Kidney glomerular epithelial cell (primary cell): ENCODE measurements at regions not wholly inside any gene's neighbourhood (a gene's known extent, or its start where the extent isn't known, plus 50 kb on each side); places are given as distances from the start of the nearest gene placed in this dataset.
"Not testable (repeated sequence)": the region's sequence is repeated elsewhere in the genome, so short reads cannot be mapped to it uniquely, and the experiment has no call there.

Experiments
- DNase-seq: peaks from one replicate; lab custom pipeline; 2025; lab: John Stamatoyannopoulos, UW

DNA sequence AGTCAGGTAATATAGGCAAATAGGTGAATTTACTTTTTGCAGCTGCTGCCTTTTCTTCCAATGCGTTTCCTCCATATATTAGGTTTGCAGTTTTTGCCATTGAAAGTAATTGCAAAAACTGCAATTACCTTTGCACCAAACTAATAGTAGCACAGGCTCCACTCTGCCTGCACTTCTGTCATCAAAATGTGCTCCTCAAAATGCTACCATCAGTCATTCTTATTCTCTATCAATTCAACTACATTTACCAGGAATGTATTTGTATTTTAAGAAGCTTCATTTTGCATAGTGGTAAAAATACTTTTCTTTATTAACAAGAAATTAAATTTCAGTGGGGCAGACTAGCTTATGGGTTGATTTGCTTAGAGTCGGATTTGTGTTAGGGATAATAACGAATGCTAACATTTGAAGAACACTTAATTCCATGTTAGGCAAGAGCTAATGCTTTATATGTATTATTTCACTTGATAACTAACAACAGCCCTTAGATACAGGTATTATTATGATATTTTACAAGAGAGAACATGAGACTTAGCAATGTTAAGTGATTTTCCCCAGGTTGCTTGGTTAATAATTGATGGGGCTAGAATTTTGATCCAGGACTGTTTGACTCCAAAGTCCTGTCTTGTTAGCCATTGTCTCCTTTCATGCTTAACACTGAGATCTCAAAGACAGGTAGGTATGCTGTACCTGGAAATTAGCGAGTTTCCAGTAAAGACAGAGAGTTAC, 300.4 kb downstream of the MAN2A1 start:
- DNase-seq: no peak

DNA sequence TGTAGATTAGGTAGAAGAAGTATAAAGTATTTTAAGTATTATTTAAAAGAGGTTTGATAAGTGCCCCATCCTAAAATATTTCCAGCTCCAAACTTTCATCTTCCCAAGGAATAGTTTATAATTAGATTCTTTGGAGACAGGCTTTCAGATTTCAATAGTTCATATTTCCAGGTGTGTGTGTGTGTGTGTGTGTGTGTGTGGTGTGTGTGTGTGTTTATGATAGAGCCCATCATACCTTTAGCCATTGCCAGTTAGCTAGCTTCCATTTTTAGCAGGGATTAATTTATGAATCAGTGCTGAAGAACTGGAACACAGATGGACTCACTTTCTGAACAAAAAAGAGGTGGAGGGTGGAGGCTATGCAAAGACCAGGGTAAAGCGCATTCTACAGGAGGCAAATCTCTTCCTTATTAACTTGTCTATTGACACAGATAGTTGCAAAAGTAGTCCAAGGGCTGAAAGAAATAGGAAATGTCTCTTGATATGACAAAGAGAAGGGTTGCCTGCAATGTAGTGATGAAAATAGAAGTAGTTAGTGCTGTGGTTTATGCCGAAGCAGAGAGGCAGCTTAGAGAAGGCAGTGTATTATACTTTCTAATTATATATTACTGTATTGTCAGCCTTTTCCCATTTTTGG, 301.1 kb downstream of the MAN2A1 start:
- no peak for DNase-seq

DNA sequence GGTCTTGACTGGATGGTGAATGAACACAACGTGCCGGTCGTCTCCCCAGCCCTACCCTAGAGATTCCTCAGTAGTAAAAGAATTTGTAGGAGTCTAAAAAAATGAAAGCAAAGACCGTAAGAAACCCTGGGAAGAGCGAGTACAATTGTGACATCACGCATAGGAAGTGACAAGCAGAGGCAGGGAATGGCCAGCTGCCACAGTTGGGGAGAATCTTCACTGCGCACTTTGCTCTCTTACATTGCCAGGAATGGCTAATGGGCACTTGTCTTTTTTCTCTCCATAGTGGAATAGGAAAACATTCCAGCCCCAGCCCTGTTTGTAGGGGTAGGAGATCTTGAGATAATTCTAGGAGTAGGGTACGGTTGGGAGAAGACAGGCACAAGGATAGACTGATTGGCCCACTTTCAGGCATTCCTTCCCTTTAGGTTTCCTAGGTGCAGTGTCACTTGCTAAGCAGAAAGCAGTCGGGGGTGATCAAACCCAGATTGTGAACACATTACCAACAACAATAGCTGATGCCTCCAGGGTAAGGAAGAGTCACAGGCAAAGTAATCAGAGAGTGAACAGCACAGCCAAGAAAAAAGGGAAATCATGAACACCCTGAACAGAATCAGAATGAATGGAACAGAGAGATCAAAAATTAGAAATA, 302.7 kb downstream of the MAN2A1 start:
- no peak for DNase-seq

DNA sequence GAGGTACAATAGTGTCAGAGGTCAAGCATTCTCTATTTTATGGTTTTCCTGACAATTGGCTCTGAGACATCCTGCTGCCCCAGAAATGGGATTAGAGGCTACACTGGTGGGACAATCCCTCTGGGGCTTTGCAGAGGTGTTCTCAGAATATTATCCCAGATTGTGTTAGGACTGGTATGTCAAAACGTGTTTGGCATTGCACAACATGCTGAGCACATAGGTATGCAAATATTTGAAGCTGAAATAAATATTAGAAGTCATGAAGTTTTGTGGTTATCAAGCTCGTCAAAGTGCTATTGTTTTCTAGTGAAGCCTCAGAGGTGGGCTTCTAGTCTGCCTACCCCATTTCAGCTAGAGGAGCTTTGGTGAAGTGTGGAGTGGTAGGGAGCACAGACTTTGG, 304.4 kb downstream of the MAN2A1 start:
- DNase-seq: no peak

DNA sequence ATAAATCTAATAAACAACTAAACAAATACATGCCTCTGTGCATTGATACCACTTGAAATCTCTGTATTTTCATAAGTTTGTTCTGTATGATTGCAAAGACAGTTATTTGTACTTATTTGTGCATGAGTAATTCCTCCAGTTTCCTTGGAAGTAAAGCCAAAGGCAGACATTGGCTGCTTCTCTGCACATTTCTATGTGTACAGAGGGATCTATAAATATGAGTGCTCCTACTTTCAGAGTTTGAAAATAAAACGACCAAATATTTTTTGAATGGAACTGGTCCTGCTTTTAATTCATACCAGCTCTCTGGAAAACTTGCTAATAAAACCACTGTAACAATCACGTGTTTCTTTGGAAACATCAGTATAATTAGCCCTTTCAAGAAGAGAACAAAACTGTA, 306.5 kb downstream of the MAN2A1 start:
- DNase-seq: no peak

DNA sequence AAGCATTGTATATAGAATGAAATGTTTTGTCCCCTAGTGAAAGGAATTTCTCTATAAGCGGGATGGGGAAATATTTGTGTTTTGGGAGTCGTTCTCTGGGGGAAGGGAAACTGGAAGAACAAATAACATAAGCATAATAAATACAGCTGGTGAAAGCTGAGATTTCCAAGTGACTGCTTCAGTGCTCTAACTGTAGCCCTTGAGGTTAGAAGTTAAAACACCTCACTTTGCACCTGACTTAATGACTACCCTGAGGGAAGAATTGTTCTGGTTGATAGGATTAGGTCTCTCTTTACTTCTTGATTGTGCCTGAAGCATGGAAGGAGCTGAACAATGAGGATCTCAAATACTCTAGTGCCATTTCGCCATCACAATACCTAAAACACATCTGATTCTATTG, 307.4 kb downstream of the MAN2A1 start:
- DNase-seq: peak; percentile 39

DNA sequence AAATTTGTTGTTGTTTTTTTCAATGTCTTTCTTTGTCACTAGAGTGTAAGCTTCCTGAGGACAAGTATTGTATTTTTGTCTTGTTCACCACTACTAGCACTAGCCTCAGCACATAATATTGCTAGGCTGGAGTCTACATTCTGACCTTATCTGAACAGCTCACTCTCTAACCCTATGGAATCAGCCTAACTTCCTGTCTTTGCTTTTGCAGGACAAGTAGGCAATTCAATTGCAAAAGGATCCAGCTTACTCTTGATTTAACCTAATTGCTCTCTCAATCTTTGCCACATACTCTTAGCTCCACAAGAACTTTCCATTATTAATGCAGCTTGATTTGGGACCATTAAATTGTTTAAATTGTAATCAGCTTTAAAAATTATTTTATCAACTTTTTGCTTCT, 308.5 kb downstream of the MAN2A1 start:
- no peak for DNase-seq

DNA sequence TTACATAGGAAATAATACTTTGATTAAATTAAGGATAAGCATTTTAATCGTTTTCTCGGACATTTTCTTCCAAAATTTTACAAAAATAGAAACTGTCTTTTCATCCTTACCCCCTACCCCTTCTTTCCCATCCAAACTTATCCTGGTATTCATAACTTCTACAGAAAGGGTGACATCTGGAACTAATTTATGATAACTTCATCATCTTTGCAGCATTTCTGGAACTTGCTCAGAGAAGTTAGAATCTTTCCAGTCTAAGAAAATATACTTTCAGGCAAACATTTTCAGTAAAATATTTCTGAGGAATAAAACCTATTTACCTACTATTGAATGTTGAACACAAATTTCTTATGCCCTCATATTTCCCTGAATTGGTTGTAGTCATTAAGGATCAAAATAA, 309.0 kb downstream of the MAN2A1 start:
- DNase-seq: no peak

DNA sequence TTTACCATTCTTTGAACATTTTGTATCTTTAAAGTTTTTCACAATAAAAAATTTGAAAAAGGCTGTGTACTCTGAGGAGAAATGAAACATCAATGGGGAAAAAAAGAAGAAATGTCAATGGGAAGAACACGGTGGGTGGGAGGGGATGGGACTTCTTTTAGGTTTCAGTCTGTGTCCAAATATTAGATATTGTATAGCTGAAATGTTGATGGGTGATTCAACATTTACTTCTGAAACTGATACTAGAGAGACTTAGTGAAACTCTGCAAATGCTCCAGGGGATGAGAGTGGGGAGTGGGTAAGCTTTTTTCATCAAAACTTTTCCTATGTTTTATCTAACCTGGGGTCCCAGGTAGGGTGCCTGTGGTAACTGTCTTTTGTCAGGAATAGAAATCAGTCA, 311.9 kb downstream of the MAN2A1 start:
- DNase-seq: no peak

DNA sequence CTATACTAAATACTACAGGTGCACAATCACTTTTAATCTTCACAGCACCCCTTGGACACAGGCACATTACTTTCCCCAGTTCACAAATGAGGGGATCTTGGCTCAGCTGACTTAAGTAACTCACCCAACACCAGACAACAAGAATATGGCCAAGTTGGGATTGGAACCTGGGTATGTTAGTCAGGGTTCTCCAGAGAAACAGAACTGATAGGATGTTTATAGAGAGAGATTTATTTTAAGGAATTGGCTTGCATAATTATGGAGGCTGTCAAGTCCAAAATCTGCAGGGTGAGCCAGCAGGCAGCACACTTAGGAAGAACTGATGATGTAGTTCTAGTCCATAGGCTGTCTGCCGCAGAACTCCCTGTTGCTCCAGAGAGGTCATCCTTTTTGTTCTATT, 312.9 kb downstream of the MAN2A1 start:
- no peak for DNase-seq

DNA sequence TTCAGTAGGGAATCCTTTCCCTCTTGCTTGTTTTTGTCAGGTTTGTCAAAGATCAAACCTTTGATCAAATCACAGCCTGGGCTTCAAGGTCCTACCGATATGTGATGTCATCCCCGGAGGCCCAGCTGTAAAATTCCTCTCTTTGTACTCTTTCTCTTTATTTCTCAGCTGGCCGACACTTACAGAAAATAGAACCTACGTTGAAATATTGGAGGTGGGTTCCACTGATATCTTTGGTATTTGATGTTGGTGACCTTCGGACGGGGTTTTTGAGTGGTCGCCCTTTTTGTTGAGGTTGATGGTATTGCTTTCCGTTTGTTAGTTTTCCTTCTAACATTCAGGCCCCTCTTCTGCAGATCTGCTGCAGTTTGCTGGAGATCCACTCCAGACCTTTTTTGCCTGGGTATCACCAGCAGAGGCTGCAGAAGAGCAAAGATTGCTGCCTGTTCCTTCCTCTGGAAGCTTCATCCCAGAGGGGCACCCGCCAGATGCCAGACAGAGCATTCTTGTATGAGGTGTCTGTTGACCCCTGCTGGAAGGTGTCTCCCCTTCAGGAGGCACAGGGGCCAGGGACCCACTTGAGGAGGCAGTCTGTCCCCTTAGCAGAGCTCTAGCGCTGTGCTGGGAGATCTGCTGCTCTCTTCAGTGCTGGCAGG, 316.3 kb downstream of the MAN2A1 start:
- not testable (repeated sequence) for DNase-seq

DNA sequence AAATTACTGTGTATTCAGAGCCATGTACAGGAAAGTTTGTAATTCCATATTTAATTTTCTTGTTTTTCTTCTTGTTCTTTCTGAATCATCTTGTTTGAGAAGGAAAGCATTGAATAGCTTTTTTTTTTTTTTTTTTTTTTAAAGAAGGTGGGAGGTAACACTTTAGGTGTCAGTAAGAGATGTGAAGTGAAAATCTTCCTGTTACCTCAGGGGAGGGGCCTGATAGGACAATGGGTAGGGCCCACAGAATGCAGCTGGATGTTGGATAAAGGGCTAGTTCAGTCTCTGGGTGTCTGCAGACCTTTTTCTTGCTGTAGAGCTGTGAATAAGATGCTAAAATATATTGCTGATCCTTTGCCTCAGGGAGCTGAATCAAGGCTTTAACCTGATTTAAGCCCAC, 317.4 kb downstream of the MAN2A1 start:
- DNase-seq: no peak

DNA sequence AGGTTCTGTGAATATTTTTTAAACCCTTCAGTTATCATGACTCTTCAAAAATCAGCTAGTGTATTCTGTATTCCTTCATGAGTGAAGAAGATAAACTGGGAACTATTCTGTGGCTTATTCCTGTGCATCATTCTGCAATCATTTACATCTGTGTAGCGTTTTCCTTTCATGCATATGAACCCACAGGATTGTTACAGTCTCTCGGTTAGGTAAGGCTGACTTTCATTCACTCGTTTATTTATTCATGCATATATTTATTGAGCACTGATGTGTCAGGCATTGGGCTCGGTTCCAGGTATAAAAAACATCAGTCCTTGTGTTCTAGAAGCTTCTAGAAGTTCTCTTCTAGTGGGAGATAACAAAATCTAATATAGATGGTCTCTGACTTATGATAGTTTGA, 318.4 kb downstream of the MAN2A1 start:
- DNase-seq: no peak

DNA sequence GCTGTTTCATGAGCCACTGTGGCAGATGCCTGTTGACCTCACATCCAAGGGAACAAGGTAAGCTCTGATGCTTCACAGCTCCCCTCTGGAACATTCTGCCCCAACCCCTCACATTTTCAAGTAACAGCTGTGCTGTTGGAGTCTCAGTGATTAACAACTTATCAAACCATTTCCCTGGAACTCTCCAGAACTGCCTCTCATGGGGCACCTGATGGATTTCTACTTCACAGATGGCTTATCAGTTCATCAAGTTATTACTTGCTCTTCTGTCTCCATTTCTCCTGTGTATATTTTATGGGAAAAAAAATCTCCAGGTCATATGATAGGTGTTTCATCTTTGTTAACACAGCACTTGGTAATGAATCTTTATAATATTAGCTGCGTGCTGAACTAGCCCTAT, 322.4 kb downstream of the MAN2A1 start:
- DNase-seq: no peak

DNA sequence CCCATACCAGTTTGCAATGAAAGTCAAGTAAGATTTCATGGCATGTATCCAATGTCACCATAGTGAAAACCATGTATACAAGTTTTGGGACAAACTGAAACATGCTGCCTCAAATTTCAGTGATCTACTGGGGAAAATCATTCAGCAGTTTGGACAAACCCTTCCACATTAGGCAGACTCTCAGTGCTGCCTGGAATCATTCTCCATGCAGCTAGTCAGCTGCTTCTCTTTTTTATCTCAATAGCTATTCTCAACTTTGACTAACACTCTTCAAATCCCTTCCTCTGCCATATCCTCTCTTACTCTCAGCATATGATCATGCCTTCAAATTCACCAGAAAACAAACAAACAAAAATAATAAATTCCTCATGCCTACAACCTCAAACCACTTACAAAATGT, 323.3 kb downstream of the MAN2A1 start:
- no peak for DNase-seq

DNA sequence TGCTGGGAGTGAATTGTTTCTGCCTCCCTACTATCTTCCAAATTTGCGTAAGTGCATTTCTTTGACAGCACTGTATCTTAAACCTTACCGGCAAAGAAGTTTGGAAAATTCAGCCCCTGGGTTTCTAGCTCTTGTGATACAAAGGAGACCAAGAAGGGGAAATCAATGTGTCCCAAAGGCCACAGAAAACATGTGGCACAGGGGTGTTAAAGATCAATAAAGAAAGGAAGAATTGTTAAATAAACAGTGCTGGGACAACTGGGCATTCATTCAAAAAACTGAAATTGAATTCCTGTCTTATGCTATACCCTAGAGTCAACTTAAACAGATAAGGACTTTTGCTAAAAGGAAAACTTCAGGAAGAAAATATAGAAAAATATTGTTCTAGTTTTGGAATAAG, 328.1 kb downstream of the MAN2A1 start:
- no peak for DNase-seq

DNA sequence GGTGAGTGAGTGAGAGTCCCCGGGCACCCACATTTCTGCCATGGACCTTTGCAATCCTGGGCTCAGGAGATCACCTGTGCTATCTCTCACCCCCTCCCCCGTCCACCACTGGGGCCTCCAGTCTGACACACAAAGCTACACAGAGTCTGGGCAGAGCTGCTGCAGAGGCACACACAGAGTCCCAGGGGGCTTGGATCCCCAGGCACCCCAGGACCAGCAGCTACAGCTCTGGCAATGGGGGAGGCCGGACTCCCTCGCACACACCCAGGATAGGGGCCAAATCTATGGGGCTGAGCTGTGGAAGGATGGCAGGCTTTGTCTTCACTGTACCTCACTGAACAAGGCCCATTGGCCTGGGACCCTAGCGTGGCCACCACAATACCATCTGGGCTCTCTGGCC, 328.8 kb downstream of the MAN2A1 start:
- DNase-seq: no peak

DNA sequence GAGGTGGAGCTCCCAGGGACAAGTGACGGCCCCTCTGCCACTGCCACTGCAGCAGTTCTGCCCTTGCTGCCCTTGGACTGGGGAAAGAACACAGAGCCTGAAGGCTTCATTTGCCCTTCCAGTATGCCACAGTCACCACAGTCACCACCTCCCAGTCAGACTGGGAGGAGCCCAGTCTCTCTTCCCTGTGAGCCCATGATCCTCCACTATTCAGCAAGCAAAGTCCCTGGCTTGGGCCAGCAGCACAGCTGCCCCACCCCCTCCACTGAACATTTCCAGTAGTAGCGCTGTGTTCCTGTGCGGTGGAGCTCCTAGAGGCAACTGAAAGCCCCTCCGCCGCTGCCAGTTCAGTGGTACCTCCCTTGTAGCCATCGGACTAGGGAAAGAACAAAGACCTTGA, 329.4 kb downstream of the MAN2A1 start:
- DNase-seq: no peak

DNA sequence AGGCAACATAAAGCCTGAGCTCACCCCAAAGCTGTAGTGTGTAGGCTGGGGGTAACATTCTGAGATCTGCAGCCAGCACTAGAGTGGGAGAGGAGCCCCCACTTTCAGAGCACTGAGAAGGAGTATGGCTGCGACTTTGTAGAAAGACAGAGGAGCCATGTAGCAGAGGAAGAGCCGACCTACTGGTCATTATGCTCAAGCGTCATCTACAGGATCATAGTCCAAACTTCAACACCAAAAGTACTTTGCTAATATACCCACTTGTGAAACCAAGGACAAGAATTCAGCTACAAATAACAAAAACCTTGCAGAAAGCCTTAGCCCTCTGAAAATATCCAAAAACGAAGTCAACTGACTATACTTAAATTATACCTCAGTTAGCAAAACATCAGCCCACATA, 330.1 kb downstream of the MAN2A1 start:
- no peak for DNase-seq

DNA sequence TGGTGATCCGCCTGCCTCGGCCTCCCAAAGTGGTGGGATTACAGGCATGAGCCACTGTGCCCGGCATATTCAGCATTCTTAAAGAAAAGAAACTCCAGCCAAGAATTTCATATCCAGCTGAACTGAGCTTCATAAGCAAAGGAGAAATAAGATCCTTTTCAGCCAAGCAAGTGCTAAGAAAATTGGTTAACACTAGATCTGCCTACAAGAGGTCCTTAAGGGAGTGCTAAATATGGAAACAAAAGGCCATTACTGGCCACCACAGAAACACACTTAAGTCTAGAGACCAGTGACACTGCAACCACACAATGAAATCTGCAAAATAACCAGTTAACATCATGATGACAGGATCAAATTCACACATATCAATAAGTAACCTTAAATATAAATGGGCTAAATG, 331.5 kb downstream of the MAN2A1 start:
- DNase-seq: no peak

DNA sequence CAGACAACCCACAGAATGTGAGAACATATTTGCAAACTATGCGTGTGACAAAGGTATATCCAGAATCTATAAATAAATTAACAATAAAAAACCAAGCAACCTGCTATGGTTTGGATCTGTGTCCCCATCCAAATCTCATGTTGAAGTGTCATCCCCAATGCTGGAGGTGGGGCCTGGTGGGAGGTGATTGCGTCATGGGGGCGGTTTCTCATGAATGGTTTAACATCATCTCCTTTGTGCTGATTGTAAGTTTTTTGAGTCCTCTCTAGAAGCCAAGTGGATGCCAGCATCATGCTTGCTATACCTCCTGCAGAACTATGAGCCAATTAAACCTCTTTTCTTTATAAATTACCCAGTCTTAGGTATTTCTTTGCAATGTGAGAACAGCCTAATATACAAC, 335.4 kb downstream of the MAN2A1 start:
- no peak for DNase-seq

DNA sequence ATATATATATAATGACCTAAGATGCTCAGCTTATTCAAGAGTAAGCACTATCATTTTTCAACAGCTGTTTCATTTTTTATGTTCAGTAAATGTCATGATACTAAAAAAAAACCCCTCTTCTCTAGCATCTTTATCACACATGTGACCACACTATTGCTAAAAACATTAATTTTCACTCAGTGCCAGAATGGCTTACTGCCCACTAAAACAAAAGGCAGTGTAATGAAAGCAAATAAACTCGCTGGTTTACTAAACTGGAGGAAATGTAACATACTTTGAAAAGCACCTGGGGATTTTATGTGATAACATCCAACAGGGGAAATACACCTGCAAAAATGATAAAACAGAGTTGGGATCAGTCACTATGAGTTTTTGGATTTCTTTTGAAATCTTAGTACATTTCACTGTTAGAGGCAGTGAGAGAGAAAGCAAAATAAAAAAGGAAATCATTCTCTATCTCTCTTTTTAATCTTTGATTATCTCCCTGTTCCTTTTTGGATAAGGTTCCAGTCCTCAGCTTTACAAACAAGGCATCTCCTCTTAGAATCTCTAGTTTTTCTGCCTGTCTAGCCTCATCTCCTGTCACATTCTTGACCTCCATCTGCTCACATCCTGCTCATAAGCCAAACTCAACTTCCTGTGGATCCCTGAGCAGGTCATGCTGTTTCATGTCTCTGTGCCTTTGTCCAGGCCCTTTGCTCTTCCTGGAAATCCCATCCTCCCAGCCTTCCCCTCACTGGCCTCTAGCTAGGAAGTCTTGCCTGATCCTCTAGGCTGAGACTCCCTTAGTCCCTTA, 338.0 kb downstream of the MAN2A1 start:
- no peak for DNase-seq
